ENCODE measurements at regions not wholly inside any gene's neighbourhood (a gene's known extent, or its start where the extent isn't known, plus 50 kb on each side); places are given as distances from the start of the nearest gene placed in this dataset.

DNA sequence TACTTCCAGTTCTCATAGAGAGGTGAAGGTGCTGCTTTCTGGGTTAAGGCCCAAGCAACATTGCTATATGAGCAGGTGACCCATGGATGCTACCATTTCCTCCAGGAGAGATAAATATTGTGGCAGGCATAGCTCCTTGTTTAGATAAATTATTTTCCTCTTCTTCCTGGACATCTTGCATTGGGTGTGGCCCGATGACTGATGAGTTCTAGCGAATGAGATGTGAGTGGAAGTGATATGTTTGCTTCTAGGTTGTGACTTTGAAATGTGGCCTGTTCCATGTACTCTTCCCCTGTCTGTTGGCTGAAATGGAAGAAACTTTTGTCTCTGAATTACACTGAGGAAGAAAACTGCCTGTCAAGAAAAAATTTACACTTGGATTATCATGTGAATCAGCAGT, 101.7 kb upstream of the FMN2 start:
- no peak for TF ChIP-seq POLR2A (IDR thresholded peaks at IDR 0.05)
- TF ChIP-seq, protein P1, sequence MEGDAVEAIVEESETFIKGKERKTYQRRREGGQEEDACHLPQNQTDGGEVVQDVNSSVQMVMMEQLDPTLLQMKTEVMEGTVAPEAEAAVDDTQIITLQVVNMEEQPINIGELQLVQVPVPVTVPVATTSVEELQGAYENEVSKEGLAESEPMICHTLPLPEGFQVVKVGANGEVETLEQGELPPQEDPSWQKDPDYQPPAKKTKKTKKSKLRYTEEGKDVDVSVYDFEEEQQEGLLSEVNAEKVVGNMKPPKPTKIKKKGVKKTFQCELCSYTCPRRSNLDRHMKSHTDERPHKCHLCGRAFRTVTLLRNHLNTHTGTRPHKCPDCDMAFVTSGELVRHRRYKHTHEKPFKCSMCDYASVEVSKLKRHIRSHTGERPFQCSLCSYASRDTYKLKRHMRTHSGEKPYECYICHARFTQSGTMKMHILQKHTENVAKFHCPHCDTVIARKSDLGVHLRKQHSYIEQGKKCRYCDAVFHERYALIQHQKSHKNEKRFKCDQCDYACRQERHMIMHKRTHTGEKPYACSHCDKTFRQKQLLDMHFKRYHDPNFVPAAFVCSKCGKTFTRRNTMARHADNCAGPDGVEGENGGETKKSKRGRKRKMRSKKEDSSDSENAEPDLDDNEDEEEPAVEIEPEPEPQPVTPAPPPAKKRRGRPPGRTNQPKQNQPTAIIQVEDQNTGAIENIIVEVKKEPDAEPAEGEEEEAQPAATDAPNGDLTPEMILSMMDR (IDR thresholded peaks at IDR 0.05) = no peak
